ENCODE measurements at regions not wholly inside any gene's neighbourhood (a gene's known extent, or its start where the extent isn't known, plus 50 kb on each side); places are given as distances from the start of the nearest gene placed in this dataset.

GRCh38 chr10:32112055-32112454, 55.8 kb upstream of the KIF5B start:
- peaks cover 27% of the 10 kb centered on the region for H3K9me3 Mint-ChIP-seq (ENCODE audit: unreplicated experiment)
- no peak for TF ChIP-seq CTCF (IDR thresholded peaks at IDR 0.05; ENCODE audit: insufficient read depth in 1 of 2, low read depth in 1 of 2, low read length in 1 of 2, severe bottlenecking in 1 of 2, unreplicated experiment in 1 of 2)
- Histone ChIP-seq H3K4me3 (ENCODE audit: low read depth, low read length) (no peak overlapping the region), H3K4me1 (peaks cover 6% of the 10 kb centered on the region; the same call in 1 of the 2 replicates), H3K9me3 (peaks cover 8% of the 10 kb centered on the region), H3K27me3 (replicated peaks; ENCODE audit: control insufficient read depth, insufficient read depth, low read length) (no peaks in the 10 kb centered on the region), H3K36me3 (ENCODE audit: control insufficient read depth, insufficient read depth, low read length) (no peaks in the 10 kb centered on the region)
- DNase-seq: peak in 1 of 2 experiments; percentile 37
- no TSS peak for BruUV-seq (replicated peaks)
- no peak overlapping the region for H3K27ac Mint-ChIP-seq (ENCODE audit: unreplicated experiment)
- CTCF ChIA-PET: no interaction called here
- no peaks in the 10 kb centered on the region for H3K36me3 Mint-ChIP-seq (ENCODE audit: insufficient read depth, unreplicated experiment)
- POLR2A ChIA-PET: no interaction called here
- intact Hi-C loops (cut with micrococcal nuclease; ENCODE audit: unreplicated experiment): no loop called here
- H3K4me3 Mint-ChIP-seq (ENCODE audit: unreplicated experiment): no peak overlapping the region
- peaks cover 10% of the 10 kb centered on the region for H3K4me1 Mint-ChIP-seq (ENCODE audit: low read depth, unreplicated experiment)
- H3K27me3 Mint-ChIP-seq (ENCODE audit: insufficient read depth, unreplicated experiment): peaks cover 2% of the 10 kb centered on the region

GRCh38 chr10:32111585-32111984, 55.4 kb upstream of the KIF5B start:
- peaks cover 7% of the 10 kb centered on the region for H3K4me1 ChIP-seq
- Mint-ChIP-seq H3K4me3 (ENCODE audit: unreplicated experiment) (no peak overlapping the region), H3K9me3 (ENCODE audit: unreplicated experiment) (peaks cover 27% of the 10 kb centered on the region), H3K4me1 (ENCODE audit: low read depth, unreplicated experiment) (peaks cover 12% of the 10 kb centered on the region), H3K27me3 (ENCODE audit: insufficient read depth, unreplicated experiment) (peaks cover 2% of the 10 kb centered on the region), H3K27ac (ENCODE audit: unreplicated experiment) (no peak overlapping the region), H3K36me3 (ENCODE audit: insufficient read depth, unreplicated experiment) (peaks cover under 1% of the 10 kb centered on the region)
- intact Hi-C loops (cut with micrococcal nuclease; ENCODE audit: unreplicated experiment): no loop called here
- H3K36me3 ChIP-seq (ENCODE audit: control insufficient read depth, insufficient read depth, low read length): no peaks in the 10 kb centered on the region
- DNase-seq: no peak
- H3K9me3 ChIP-seq: peaks cover 13% of the 10 kb centered on the region
- BruUV-seq (replicated peaks): no TSS peak
- ChIA-PET POLR2A (no interaction called here), CTCF (no interaction called here)
- no peaks in the 10 kb centered on the region for H3K27me3 ChIP-seq (replicated peaks; ENCODE audit: control insufficient read depth, insufficient read depth, low read length)
- no peak for TF ChIP-seq CTCF (IDR thresholded peaks at IDR 0.05; ENCODE audit: insufficient read depth in 1 of 2, low read depth in 1 of 2, low read length in 1 of 2, severe bottlenecking in 1 of 2, unreplicated experiment in 1 of 2)
- no peak overlapping the region for H3K4me3 ChIP-seq (ENCODE audit: low read depth, low read length)

GRCh38 chr10:32110790-32111189, 54.6 kb upstream of the KIF5B start:
- peaks cover 15% of the 10 kb centered on the region for H3K4me1 ChIP-seq
- H3K27me3 ChIP-seq (replicated peaks; ENCODE audit: control insufficient read depth, insufficient read depth, low read length): no peaks in the 10 kb centered on the region
- peaks cover 2% of the 10 kb centered on the region for H3K27me3 Mint-ChIP-seq (ENCODE audit: insufficient read depth, unreplicated experiment)
- H3K4me3 ChIP-seq (ENCODE audit: low read depth, low read length): no peak overlapping the region
- CTCF ChIA-PET: no interaction called here
- H3K4me1 Mint-ChIP-seq (ENCODE audit: low read depth, unreplicated experiment): peaks cover 20% of the 10 kb centered on the region
- H3K36me3 Mint-ChIP-seq (ENCODE audit: insufficient read depth, unreplicated experiment): peaks cover 8% of the 10 kb centered on the region
- no peak for DNase-seq
- H3K9me3 Mint-ChIP-seq (ENCODE audit: unreplicated experiment): peaks cover 22% of the 10 kb centered on the region
- no peak overlapping the region for H3K4me3 Mint-ChIP-seq (ENCODE audit: unreplicated experiment)
- peaks cover 18% of the 10 kb centered on the region for H3K9me3 ChIP-seq
- no TSS peak for BruUV-seq (replicated peaks)
- intact Hi-C loops (cut with micrococcal nuclease; ENCODE audit: unreplicated experiment): no loop called here
- no peaks in the 10 kb centered on the region for H3K36me3 ChIP-seq (ENCODE audit: control insufficient read depth, insufficient read depth, low read length)
- no peak for TF ChIP-seq CTCF (IDR thresholded peaks at IDR 0.05; ENCODE audit: insufficient read depth in 1 of 2, low read depth in 1 of 2, low read length in 1 of 2, severe bottlenecking in 1 of 2, unreplicated experiment in 1 of 2)
- H3K27ac Mint-ChIP-seq (ENCODE audit: unreplicated experiment): no peak overlapping the region
- POLR2A ChIA-PET: no interaction called here

Data from Caco-2 (cell line).